DND-41 (cell line): ENCODE measurements at regions not wholly inside any gene's neighbourhood (a gene's known extent, or its start where the extent isn't known, plus 50 kb on each side); places are given as distances from the start of the nearest gene placed in this dataset.

Experiments used
- ATAC-seq: fragments of 200-7000 bp; cut with Tn5 transposase; 3 replicates; pipeline ENCODE4 v1.9.1; 2021; ENCODE audit warnings: low read depth; ENCODE audit not compliant: insufficient read depth
- DNase-seq: peaks from one replicate; pipeline ENCODE4 v3.0.0-alpha.2; 2020
- H2AFZ ChIP-seq: 2 replicates; pipeline ENCODE4 v1.6.0; 2012; ENCODE audit warnings: low read depth, low read length
- H3K27ac ChIP-seq: 2 replicates; pipeline ENCODE4 v1.5.1; 2012; ENCODE audit warnings: low read length, inconsistent platforms
- H3K27me3 ChIP-seq: fragments of 200-600 bp; sonication (generic); 2 replicates; pipeline ENCODE4 v1.6.0; 2012; ENCODE audit warnings: low read length, mild to moderate bottlenecking, inconsistent platforms; ENCODE audit not compliant: insufficient read depth, poor library complexity
- H3K36me3 ChIP-seq: 2 replicates; pipeline ENCODE4 v1.5.1; 2012; ENCODE audit warnings: low read length, inconsistent platforms; ENCODE audit not compliant: insufficient read depth
- H3K4me1 ChIP-seq: 2 replicates; pipeline ENCODE4 v1.5.1; 2012; ENCODE audit warnings: mild to moderate bottlenecking, low read length; ENCODE audit not compliant: insufficient read depth
- H3K4me2 ChIP-seq: 2 replicates; pipeline ENCODE4 v1.6.0; 2012; ENCODE audit warnings: mild to moderate bottlenecking, moderate library complexity, low read length, inconsistent platforms; ENCODE audit not compliant: insufficient read depth
- H3K4me3 ChIP-seq, 2 experiments: fragments of 200-600 bp in 1 of 2; shearing (Covaris generic) in 1 of 2; 2 replicates each; pipeline ENCODE4 v1.5.1; 2012 to 2016; ENCODE audit warnings: inconsistent platforms in 2 of 2, low read length in 2 of 2, mild to moderate bottlenecking in 2 of 2, low read depth in 1 of 2, moderate library complexity in 1 of 2
- H3K79me2 ChIP-seq: 2 replicates; pipeline ENCODE4 v1.6.0; 2012; ENCODE audit warnings: low read length, inconsistent platforms; ENCODE audit not compliant: insufficient read depth
- H3K9ac ChIP-seq: 2 replicates; pipeline ENCODE4 v1.6.0; 2012; ENCODE audit warnings: low read depth, mild to moderate bottlenecking, inconsistent platforms, low read length, moderate library complexity
- H3K9me3 ChIP-seq: 2 replicates; pipeline ENCODE4 v1.5.1; 2012; ENCODE audit warnings: low read length, moderate library complexity, mild to moderate bottlenecking, inconsistent platforms; ENCODE audit not compliant: insufficient read depth, severe bottlenecking
- H4K20me1 ChIP-seq: 2 replicates; pipeline ENCODE4 v1.6.0; 2012; ENCODE audit warnings: low read length; ENCODE audit not compliant: insufficient read depth
- CTCF ChIP-seq: IDR thresholded peaks from 2 replicates; pipeline ENCODE4 v1.5.1; 2012; ENCODE audit warnings: borderline replicate concordance, low read length, moderate library complexity, mild to moderate bottlenecking; ENCODE audit not compliant: poor library complexity, severe bottlenecking; ENCODE audit errors: extremely low read depth
- EZH2 ChIP-seq: IDR thresholded peaks from 3 replicates; pipeline ENCODE4 v1.6.1; 2012; ENCODE audit warnings: borderline replicate concordance, low read depth, mild to moderate bottlenecking, moderate library complexity, low read length, inconsistent platforms; ENCODE audit not compliant: severe bottlenecking

DNA sequence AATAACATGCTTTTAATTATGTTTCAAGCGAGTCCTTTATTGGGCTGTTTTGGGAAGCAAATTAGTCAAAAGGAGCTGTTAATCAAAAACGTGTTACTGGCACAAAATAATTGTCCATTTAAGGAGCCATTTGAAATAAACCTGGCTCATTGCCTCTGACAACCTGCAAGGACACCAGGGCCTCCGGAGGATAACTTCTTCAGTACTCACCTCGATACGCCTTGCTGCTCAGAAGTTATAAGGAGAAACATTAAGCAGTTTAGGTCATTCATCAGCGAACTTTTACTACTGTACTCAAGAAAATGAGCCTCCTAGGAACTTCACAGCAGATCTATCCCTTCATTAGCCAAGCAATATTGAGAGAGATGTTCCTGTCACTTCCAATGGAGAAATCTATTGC is 1579.2 kb upstream of the ACVR2A start:
- no peaks in the 10 kb centered on the region for H4K20me1 ChIP-seq
- H3K79me2 ChIP-seq = no peaks in the 10 kb centered on the region
- H3K4me1 ChIP-seq = no peaks in the 10 kb centered on the region
- H3K27ac ChIP-seq = no peak overlapping the region
- DNase-seq (no peak), ATAC-seq (no peak)
- H3K9me3 ChIP-seq = no peaks in the 10 kb centered on the region
- H3K9ac ChIP-seq = no peak overlapping the region
- TF ChIP-seq EZH2 (no peak), CTCF (no peak)
- H3K27me3 ChIP-seq = no peaks in the 10 kb centered on the region
- H3K36me3 ChIP-seq = no peaks in the 10 kb centered on the region
- H3K4me3 ChIP-seq = no peak overlapping the region
- no peak overlapping the region for H2AFZ ChIP-seq
- no peak overlapping the region for H3K4me2 ChIP-seq

DNA sequence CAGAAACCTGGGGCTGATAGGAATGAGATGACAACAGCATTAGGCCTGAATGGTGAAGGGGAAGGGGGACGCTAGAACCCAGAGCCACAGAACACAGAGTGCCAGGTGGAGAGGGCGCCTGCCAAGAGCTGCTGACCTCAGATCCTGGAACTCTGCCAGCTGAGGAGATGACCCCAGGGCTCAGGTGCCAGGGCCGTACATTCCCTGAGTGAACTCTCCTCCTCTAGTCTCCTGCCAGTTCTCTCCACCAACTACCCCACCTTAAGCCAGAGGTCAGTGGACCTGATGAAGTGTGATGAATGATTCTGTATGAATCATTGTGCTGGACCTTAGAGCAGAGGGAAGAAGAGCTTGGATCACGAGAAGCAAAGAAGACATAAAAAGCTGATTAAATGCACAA is 1582.2 kb upstream of the ACVR2A start:
- H3K4me1 ChIP-seq = no peaks in the 10 kb centered on the region
- H3K4me2 ChIP-seq = no peak overlapping the region
- no peak overlapping the region for H3K4me3 ChIP-seq
- no peaks in the 10 kb centered on the region for H3K79me2 ChIP-seq
- H2AFZ ChIP-seq = no peak overlapping the region
- DNase-seq (no peak), ATAC-seq (no peak)
- TF ChIP-seq EZH2 = no peak
- TF ChIP-seq CTCF = no peak
- H3K9me3 ChIP-seq = no peaks in the 10 kb centered on the region
- H3K36me3 ChIP-seq = no peaks in the 10 kb centered on the region
- no peaks in the 10 kb centered on the region for H3K27me3 ChIP-seq
- no peak overlapping the region for H3K9ac ChIP-seq
- no peaks in the 10 kb centered on the region for H4K20me1 ChIP-seq
- H3K27ac ChIP-seq = no peak overlapping the region

DNA sequence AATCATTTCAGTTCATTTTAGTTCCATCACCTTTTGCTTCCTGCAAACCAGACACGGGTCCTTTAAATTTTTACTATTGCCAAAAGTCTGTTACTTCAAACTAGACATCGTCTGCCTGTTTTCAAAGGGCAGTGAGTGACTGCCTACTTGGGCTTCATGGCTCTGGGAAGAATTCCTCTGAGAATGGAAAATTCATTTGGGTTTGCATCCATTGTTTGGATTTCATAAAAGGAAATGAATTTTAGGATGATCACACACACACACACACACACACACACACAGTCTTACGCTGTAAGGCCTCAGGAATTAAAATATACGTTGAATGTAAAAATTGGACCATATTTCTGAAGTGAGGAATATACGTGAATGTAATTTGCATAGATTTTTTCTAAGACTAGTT is 1584.3 kb upstream of the ACVR2A start:
- ATAC-seq (no peak), DNase-seq (no peak)
- Histone ChIP-seq H3K9ac (no peak overlapping the region), H3K36me3 (no peaks in the 10 kb centered on the region), H4K20me1 (no peaks in the 10 kb centered on the region), H3K4me1 (no peaks in the 10 kb centered on the region), H3K79me2 (no peaks in the 10 kb centered on the region), H3K27ac (no peak overlapping the region), H2AFZ (no peak overlapping the region), H3K4me2 (no peak overlapping the region), H3K27me3 (no peaks in the 10 kb centered on the region), H3K9me3 (no peaks in the 10 kb centered on the region), H3K4me3 (no peak overlapping the region)
- TF ChIP-seq CTCF (no peak), EZH2 (no peak)

- H3K4me2 ChIP-seq = no peak overlapping the region
- no peaks in the 10 kb centered on the region for H3K4me1 ChIP-seq
- H3K27ac ChIP-seq = no peak overlapping the region
- H3K9me3 ChIP-seq = no peaks in the 10 kb centered on the region
- H4K20me1 ChIP-seq = no peaks in the 10 kb centered on the region
- H2AFZ ChIP-seq = no peak overlapping the region
- no peaks in the 10 kb centered on the region for H3K27me3 ChIP-seq
- H3K4me3 ChIP-seq = no peak overlapping the region
- no peaks in the 10 kb centered on the region for H3K79me2 ChIP-seq
- DNase-seq (no peak), ATAC-seq (no peak)
- no peak for TF ChIP-seq CTCF
- TF ChIP-seq EZH2 = no peak
- H3K36me3 ChIP-seq = no peaks in the 10 kb centered on the region
- H3K9ac ChIP-seq = no peak overlapping the region
Measured at GRCh38 chr2:146259816-146260215, 1585.0 kb upstream of the ACVR2A start.
